ENCODE measurements at regions not wholly inside any gene's neighbourhood (a gene's known extent, or its start where the extent isn't known, plus 50 kb on each side); places are given as distances from the start of the nearest gene placed in this dataset.

DNA sequence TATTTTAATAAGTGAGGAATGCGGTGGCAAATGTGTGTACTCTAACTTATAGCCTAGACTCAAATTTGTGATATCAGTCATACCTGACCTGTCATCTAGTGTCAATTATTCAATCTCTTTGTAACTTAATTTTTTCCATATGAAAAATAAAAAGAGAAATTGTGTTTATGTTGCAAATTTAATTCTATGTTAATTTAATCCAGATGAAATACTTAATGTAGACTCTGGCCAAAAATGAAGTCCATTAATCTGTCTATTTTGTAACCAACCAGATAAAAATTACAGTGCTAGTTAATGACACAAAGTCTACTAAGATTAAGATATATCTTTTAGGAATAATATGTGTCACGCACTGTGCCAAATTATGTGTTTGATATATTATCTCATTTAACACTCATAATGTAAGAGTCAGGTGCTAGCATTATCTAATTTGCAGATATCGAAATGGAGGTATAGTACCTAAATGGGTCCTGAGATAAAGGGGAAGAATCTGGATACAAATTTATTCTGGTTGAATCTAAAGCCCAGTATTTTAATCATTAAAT lies 712.1 kb downstream of the KCTD16 start:
- TF ChIP-seq, protein P1, sequence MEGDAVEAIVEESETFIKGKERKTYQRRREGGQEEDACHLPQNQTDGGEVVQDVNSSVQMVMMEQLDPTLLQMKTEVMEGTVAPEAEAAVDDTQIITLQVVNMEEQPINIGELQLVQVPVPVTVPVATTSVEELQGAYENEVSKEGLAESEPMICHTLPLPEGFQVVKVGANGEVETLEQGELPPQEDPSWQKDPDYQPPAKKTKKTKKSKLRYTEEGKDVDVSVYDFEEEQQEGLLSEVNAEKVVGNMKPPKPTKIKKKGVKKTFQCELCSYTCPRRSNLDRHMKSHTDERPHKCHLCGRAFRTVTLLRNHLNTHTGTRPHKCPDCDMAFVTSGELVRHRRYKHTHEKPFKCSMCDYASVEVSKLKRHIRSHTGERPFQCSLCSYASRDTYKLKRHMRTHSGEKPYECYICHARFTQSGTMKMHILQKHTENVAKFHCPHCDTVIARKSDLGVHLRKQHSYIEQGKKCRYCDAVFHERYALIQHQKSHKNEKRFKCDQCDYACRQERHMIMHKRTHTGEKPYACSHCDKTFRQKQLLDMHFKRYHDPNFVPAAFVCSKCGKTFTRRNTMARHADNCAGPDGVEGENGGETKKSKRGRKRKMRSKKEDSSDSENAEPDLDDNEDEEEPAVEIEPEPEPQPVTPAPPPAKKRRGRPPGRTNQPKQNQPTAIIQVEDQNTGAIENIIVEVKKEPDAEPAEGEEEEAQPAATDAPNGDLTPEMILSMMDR (IDR thresholded peaks at IDR 0.05; ENCODE audit: low read length): no peak
- TF ChIP-seq EZH2 (IDR thresholded peaks at IDR 0.05; ENCODE audit: borderline replicate concordance, low read length): no peak

All from OCI-LY1 (cell line).